H9 (cell line): ENCODE measurements at regions not wholly inside any gene's neighbourhood (a gene's known extent, or its start where the extent isn't known, plus 50 kb on each side); places are given as distances from the start of the nearest gene placed in this dataset.

Experiments
- DNase-seq: peaks from one replicate; pipeline ENCODE4 v3.0.0-alpha.2; 2017
- H2AFZ ChIP-seq: one replicate; pipeline ENCODE4 v1.6.1; 2013; ENCODE audit warnings: mild to moderate bottlenecking, low read length, control low read depth, moderate library complexity
- H2AK5ac ChIP-seq: 2 replicates; pipeline ENCODE4 v1.6.1; 2013; ENCODE audit warnings: low read length, control low read depth, mixed read lengths; ENCODE audit not compliant: insufficient read length
- H2BK120ac ChIP-seq: one replicate; pipeline ENCODE4 v1.6.1; 2013; ENCODE audit warnings: low read depth, mild to moderate bottlenecking, low read length, control low read depth, inconsistent platforms; ENCODE audit not compliant: poor library complexity, severe bottlenecking
- H2BK12ac ChIP-seq: 2 replicates; pipeline ENCODE4 v1.6.1; 2013; ENCODE audit warnings: low read length, control low read depth, mixed read lengths, low read depth; ENCODE audit not compliant: insufficient read length
- H2BK15ac ChIP-seq: 2 replicates; pipeline ENCODE4 v1.6.1; 2013; ENCODE audit warnings: low read depth, low read length, control low read depth
- H2BK20ac ChIP-seq: one replicate; pipeline ENCODE4 v1.6.1; 2013; ENCODE audit warnings: low read depth, mild to moderate bottlenecking, low read length, control low read depth, inconsistent platforms; ENCODE audit not compliant: poor library complexity, severe bottlenecking
- H2BK5ac ChIP-seq: 2 replicates; pipeline ENCODE4 v1.6.1; 2013; ENCODE audit warnings: low read length, control low read depth, mixed read lengths; ENCODE audit not compliant: insufficient read length
- H3K14ac ChIP-seq: 2 replicates; pipeline ENCODE4 v1.6.1; 2013; ENCODE audit warnings: low read length, control low read depth; ENCODE audit not compliant: insufficient read depth
- H3K18ac ChIP-seq: 2 replicates; pipeline ENCODE4 v1.6.1; 2013; ENCODE audit warnings: low read depth, mild to moderate bottlenecking, mixed read lengths, low read length, control low read depth; ENCODE audit not compliant: insufficient read length
- H3K23ac ChIP-seq: 2 replicates; pipeline ENCODE4 v1.6.1; 2013; ENCODE audit warnings: low read length, control low read depth, mixed read lengths, low read depth; ENCODE audit not compliant: insufficient read length
- H3K23me2 ChIP-seq: 2 replicates; pipeline ENCODE4 v1.6.1; 2013; ENCODE audit warnings: low read depth, mild to moderate bottlenecking, mixed read lengths, low read length, control low read depth; ENCODE audit not compliant: insufficient read length, poor library complexity, severe bottlenecking
- H3K27ac ChIP-seq: 2 replicates; pipeline ENCODE4 v1.5.1; 2013; ENCODE audit warnings: low read length, control low read depth, mixed read lengths, low read depth; ENCODE audit not compliant: insufficient read length
- H3K27me3 ChIP-seq: 2 replicates; pipeline ENCODE4 v1.6.1; 2013; ENCODE audit warnings: low read length, control low read depth, inconsistent platforms; ENCODE audit not compliant: insufficient read depth
- H3K4ac ChIP-seq: 2 replicates; pipeline ENCODE4 v1.6.1; 2013; ENCODE audit warnings: low read depth, mild to moderate bottlenecking, control low read depth, inconsistent platforms, low read length, moderate library complexity
- H3K4me1 ChIP-seq: 2 replicates; pipeline ENCODE4 v1.6.1; 2013; ENCODE audit warnings: low read length, control low read depth, inconsistent platforms; ENCODE audit not compliant: insufficient read depth
- H3K4me2 ChIP-seq: 2 replicates; pipeline ENCODE4 v1.6.1; 2013; ENCODE audit warnings: low read length, control low read depth, mixed read lengths; ENCODE audit not compliant: insufficient read length, insufficient read depth
- H3K56ac ChIP-seq: 2 replicates; pipeline ENCODE4 v1.6.1; 2013; ENCODE audit warnings: low read depth, mild to moderate bottlenecking, mixed read lengths, low read length, control low read depth; ENCODE audit not compliant: insufficient read length
- H3K79me1 ChIP-seq: 2 replicates; pipeline ENCODE4 v1.6.1; 2013; ENCODE audit warnings: low read depth, mild to moderate bottlenecking, moderate library complexity, low read length, control low read depth, inconsistent platforms; ENCODE audit not compliant: insufficient read depth, poor library complexity, severe bottlenecking
- H3K79me2 ChIP-seq: 2 replicates; pipeline ENCODE4 v1.6.1; 2013; ENCODE audit warnings: low read length, control low read depth, inconsistent platforms; ENCODE audit not compliant: insufficient read depth
- H3K9ac ChIP-seq: 2 replicates; pipeline ENCODE4 v1.6.1; 2013; ENCODE audit warnings: low read length, control low read depth, mixed read lengths; ENCODE audit not compliant: insufficient read length; ENCODE audit errors: extremely low read depth
- H3K9me3 ChIP-seq: one replicate; pipeline ENCODE4 v1.6.1; 2013; ENCODE audit warnings: low read depth, low read length, inconsistent platforms; ENCODE audit not compliant: control insufficient read depth
- H3T11ph ChIP-seq: one replicate; pipeline ENCODE4 v1.6.1; 2013; ENCODE audit warnings: mild to moderate bottlenecking, low read length, control low read depth, inconsistent platforms
- H4K20me1 ChIP-seq: one replicate; pipeline ENCODE4 v1.6.1; 2013; ENCODE audit not compliant: control insufficient read depth, insufficient read length, insufficient read depth
- H4K5ac ChIP-seq: 2 replicates; pipeline ENCODE4 v1.6.1; 2013; ENCODE audit warnings: low read depth, mild to moderate bottlenecking, mixed read lengths, low read length, control low read depth; ENCODE audit not compliant: insufficient read length
- H4K8ac ChIP-seq: replicated peaks from 2 replicates; pipeline ENCODE4 v1.6.1; 2013; ENCODE audit warnings: low read length, control low read depth, mixed read lengths, low read depth; ENCODE audit not compliant: insufficient read length
- H4K91ac ChIP-seq: 2 replicates; pipeline ENCODE4 v1.6.1; 2013; ENCODE audit warnings: low read depth, mild to moderate bottlenecking, moderate library complexity, mixed read lengths, low read length, control low read depth; ENCODE audit not compliant: insufficient read length
- H3K27ac Mint-ChIP-seq, 3 experiments: 2 replicates in 2 of 3; 3 replicates in 1 of 3; pipeline ENCODE4 v1.8.0; 2020 to 2021; ENCODE audit warnings: mixed read lengths in 3 of 3, mild to moderate bottlenecking in 1 of 3, moderate library complexity in 1 of 3
- H3K27me3 Mint-ChIP-seq: 2 replicates; pipeline ENCODE4 v1.8.0; 2021; ENCODE audit warnings: low read depth, mild to moderate bottlenecking, moderate library complexity, mixed read lengths
- H3K36me3 Mint-ChIP-seq, 3 experiments: 2 replicates in 2 of 3; 3 replicates in 1 of 3; pipeline ENCODE4 v1.8.0; 2020 to 2021; ENCODE audit warnings: low read depth in 3 of 3, mixed read lengths in 3 of 3; ENCODE audit not compliant: insufficient read depth in 1 of 3
- H3K4me1 Mint-ChIP-seq, 2 experiments: 2 replicates each; pipeline ENCODE4 v1.8.0; 2020; ENCODE audit warnings: mixed read lengths in 2 of 2
- H3K4me3 Mint-ChIP-seq, 2 experiments: 2 replicates in 1 of 2; 3 replicates in 1 of 2; pipeline ENCODE4 v1.8.0; 2020 to 2021; ENCODE audit warnings: mild to moderate bottlenecking in 2 of 2, mixed read lengths in 2 of 2, moderate library complexity in 1 of 2
- H3K9me3 Mint-ChIP-seq, 2 experiments: 2 replicates in 1 of 2; 3 replicates in 1 of 2; pipeline ENCODE4 v1.8.0; 2020; ENCODE audit warnings: mild to moderate bottlenecking in 2 of 2, mixed read lengths in 2 of 2, moderate library complexity in 1 of 2
- WGBS: extraction: QIAGEN DNeasy Blood & Tissue Kit; methylation state at CpG from one replicate; pipeline ENCODE4 v1.1.7; 2013; ENCODE audit warnings: missing lambda C conversion rate, low lambda C conversion rate, mixed read lengths; ENCODE audit not compliant: insufficient read length; ENCODE audit errors: extremely low coverage; 5-methylcytosine and 5-hydroxymethylcytosine counted together
- TF ChIP-seq, protein P1 (sequence below): fragments of 200-600 bp; sonication (generic); conservative IDR thresholded peaks from 3 replicates; pipeline ENCODE4 v1.8.0; 2021; ENCODE audit warnings: antibody characterized with exemption, mild to moderate bottlenecking

GRCh38 chr6:165861226-165861625, 198.2 kb upstream of the PDE10A start:
- H3K18ac ChIP-seq, result no peak overlapping the region
- no peaks in the 10 kb centered on the region for H3K27me3 ChIP-seq
- no peaks in the 10 kb centered on the region for H3K79me1 ChIP-seq
- H3K79me2 ChIP-seq, result no peaks in the 10 kb centered on the region
- Mint-ChIP-seq H3K4me1 (peaks cover 17 to 18% of the 10 kb centered on the region in 2 experiments), H3K4me3 (no peak overlapping the region; a peak in 1 of 5 replicates), H3K36me3 (no peaks in the 10 kb centered on the region), H3K9me3 (peaks cover 0 to 3% of the 10 kb centered on the region in 2 experiments; a peak in 1 of 5 replicates), H3K27ac (no peak overlapping the region), H3K27me3 (peaks cover 13% of the 10 kb centered on the region)
- H3K14ac ChIP-seq, result no peak overlapping the region
- no peak overlapping the region for H2BK5ac ChIP-seq
- H4K91ac ChIP-seq, result no peak overlapping the region
- H3K27ac ChIP-seq, result no peak overlapping the region
- H2BK12ac ChIP-seq, result no peak overlapping the region
- H2AK5ac ChIP-seq, result no peak overlapping the region
- no peaks in the 10 kb centered on the region for H3K4me1 ChIP-seq
- H3T11ph ChIP-seq, result no peak overlapping the region
- no peaks in the 10 kb centered on the region for H3K23me2 ChIP-seq
- H3K4me2 ChIP-seq, result no peak overlapping the region
- H3K9ac ChIP-seq, result no peak overlapping the region
- no peak overlapping the region for H3K23ac ChIP-seq
- peak; percentile 53 for DNase-seq
- H3K56ac ChIP-seq, result no peak overlapping the region
- TF ChIP-seq, protein P1, sequence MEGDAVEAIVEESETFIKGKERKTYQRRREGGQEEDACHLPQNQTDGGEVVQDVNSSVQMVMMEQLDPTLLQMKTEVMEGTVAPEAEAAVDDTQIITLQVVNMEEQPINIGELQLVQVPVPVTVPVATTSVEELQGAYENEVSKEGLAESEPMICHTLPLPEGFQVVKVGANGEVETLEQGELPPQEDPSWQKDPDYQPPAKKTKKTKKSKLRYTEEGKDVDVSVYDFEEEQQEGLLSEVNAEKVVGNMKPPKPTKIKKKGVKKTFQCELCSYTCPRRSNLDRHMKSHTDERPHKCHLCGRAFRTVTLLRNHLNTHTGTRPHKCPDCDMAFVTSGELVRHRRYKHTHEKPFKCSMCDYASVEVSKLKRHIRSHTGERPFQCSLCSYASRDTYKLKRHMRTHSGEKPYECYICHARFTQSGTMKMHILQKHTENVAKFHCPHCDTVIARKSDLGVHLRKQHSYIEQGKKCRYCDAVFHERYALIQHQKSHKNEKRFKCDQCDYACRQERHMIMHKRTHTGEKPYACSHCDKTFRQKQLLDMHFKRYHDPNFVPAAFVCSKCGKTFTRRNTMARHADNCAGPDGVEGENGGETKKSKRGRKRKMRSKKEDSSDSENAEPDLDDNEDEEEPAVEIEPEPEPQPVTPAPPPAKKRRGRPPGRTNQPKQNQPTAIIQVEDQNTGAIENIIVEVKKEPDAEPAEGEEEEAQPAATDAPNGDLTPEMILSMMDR, result peak; percentile 25; the same call in 2 of the 3 replicates
- H4K8ac ChIP-seq, result no peak overlapping the region
- H3K4ac ChIP-seq, result no peak overlapping the region
- H3K9me3 ChIP-seq, result no peaks in the 10 kb centered on the region
- no peak overlapping the region for H2BK120ac ChIP-seq
- no peaks in the 10 kb centered on the region for H4K20me1 ChIP-seq
- no CpG with 5 or more reads among the region's 6 CpGs for WGBS
- no peak overlapping the region for H2AFZ ChIP-seq
- no peak overlapping the region for H4K5ac ChIP-seq
- no peak overlapping the region for H2BK20ac ChIP-seq
- H2BK15ac ChIP-seq, result no peak overlapping the region
